Breast epithelium (tissue), 4 donors: ENCODE measurements at regions not wholly inside any gene's neighbourhood (a gene's known extent, or its start where the extent isn't known, plus 50 kb on each side); places are given as distances from the start of the nearest gene placed in this dataset.
"Not testable (repeated sequence)": the region's sequence is repeated elsewhere in the genome, so short reads cannot be mapped to it uniquely, and the experiment has no call there.

Source experiments
- DNase-seq, 2 donors: peaks; one replicate each; pipeline ENCODE4 v3.0.0-alpha.2; 2019; ENCODE audit warnings: low spot score in 2 of 2
- H3K27ac ChIP-seq, 2 donors: fragments of 200-600 bp; sonication (generic) in 1 of 2; one replicate each; pipeline ENCODE4 v1.5.1; 2016 to 2019; ENCODE audit warnings: mild to moderate bottlenecking in 1 of 2
- H3K27me3 ChIP-seq, 2 donors: fragments of 200-600 bp; sonication (generic) in 1 of 2; one replicate each; pipeline versions ENCODE4 v1.5.1 to v1.6.0; 2017 to 2019; ENCODE audit warnings: control low read depth in 1 of 2, mild to moderate bottlenecking in 1 of 2
- H3K36me3 ChIP-seq: fragments of 200-600 bp; one replicate; pipeline ENCODE4 v1.5.1; 2019
- H3K4me1 ChIP-seq, 2 donors: fragments of 200-600 bp; sonication (generic); one replicate each; pipeline ENCODE4 v1.5.1; 2016 to 2019; ENCODE audit warnings: control low read depth in 1 of 2
- H3K4me3 ChIP-seq, 3 donors: fragments of 200-600 bp; sonication (generic); 1 replicate in 2 of 3; 2 replicates in 1 of 3; pipeline ENCODE4 v1.5.1; 2016 to 2019; ENCODE audit warnings: mild to moderate bottlenecking in 3 of 3, moderate library complexity in 2 of 3
- H3K9me3 ChIP-seq, 2 donors: fragments of 200-600 bp; sonication (generic) in 1 of 2; one replicate each; pipeline ENCODE4 v1.5.1; 2016 to 2019; ENCODE audit warnings: control low read depth in 1 of 2
- CTCF ChIP-seq, 3 donors: fragments of 450-650 bp; IDR thresholded peaks; one replicate each; pipeline ENCODE4 v1.5.1; 2016 to 2017; ENCODE audit warnings: antibody characterized with exemption in 3 of 3, mild to moderate bottlenecking in 3 of 3, moderate library complexity in 3 of 3
- POLR2A ChIP-seq: fragments of 450-650 bp; IDR thresholded peaks from one replicate; pipeline ENCODE4 v1.6.1; 2016; ENCODE audit warnings: antibody characterized with exemption, mild to moderate bottlenecking, moderate library complexity
- POLR2AphosphoS5 ChIP-seq, 3 donors: sonication (generic); formaldehyde crosslinking; IDR thresholded peaks; one replicate each; pipeline ENCODE4 v1.6.1; 2017; ENCODE audit warnings: antibody characterized with exemption in 3 of 3
- intact Hi-C: fragments of 100-400 bp; cut with DNase I; formaldehyde crosslinking; loops from one replicate; pipeline ENCODE4 v1.15.1; 2023; ENCODE audit warnings: low total_unique reads

- Histone ChIP-seq H3K9me3 (peaks cover 0 to 15% of the 10 kb centered on the region in 2 donors), H3K27me3 (no peaks in the 10 kb centered on the region), H3K36me3 (no peaks in the 10 kb centered on the region), H3K4me3 (no peak overlapping the region), H3K4me1 (no peaks in the 10 kb centered on the region), H3K27ac (no peak overlapping the region)
- TF ChIP-seq POLR2AphosphoS5 (IDR thresholded peaks at IDR 0.05) (no peak), POLR2A (no peak), CTCF (IDR thresholded peaks at IDR 0.05) (no peak)
- no peak for DNase-seq
- intact Hi-C loops: no loop called here
Measured at GRCh38 chr5:40441733-40442132, 238.0 kb upstream of the PTGER4 start.

DNA sequence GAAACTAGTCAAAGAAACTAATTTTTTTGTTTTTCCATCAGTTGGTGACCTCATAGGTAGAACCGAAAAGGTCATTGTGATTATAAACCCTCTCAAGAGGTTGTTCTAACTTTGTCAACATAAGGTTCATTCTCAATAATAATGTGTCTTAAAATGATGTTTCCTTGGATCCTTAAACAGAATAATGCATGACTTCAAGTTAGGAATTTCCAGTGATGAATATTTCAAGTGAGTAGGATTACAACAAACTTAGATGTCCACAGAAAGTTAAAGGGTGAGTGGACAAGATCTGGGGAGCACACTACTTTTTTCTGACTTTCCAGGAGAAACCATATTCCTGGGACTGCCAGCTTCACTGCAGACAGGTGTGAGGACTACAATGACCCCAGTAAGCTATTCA is 239.0 kb upstream of the PTGER4 start:
- no peak for DNase-seq
- Histone ChIP-seq H3K4me3 (no peak overlapping the region), H3K27ac (no peak overlapping the region), H3K36me3 (no peaks in the 10 kb centered on the region), H3K9me3 (peaks cover 0 to 15% of the 10 kb centered on the region in 2 donors), H3K4me1 (no peaks in the 10 kb centered on the region), H3K27me3 (no peaks in the 10 kb centered on the region)
- intact Hi-C loops: no loop called here
- TF ChIP-seq CTCF (IDR thresholded peaks at IDR 0.05) (no peak), POLR2A (no peak), POLR2AphosphoS5 (IDR thresholded peaks at IDR 0.05) (no peak)

- H3K9me3 ChIP-seq, H3K27ac ChIP-seq, DNase-seq, H3K4me1 ChIP-seq, H3K36me3 ChIP-seq, H3K4me3 ChIP-seq, H3K27me3 ChIP-seq, intact Hi-C loops: not testable (repeated sequence)
Measured at GRCh38 chr5:40439103-40439502, 240.6 kb upstream of the PTGER4 start.

GRCh38 chr5:40438646-40439045 is 241.1 kb upstream of the PTGER4 start:
- H3K27ac ChIP-seq, H3K9me3 ChIP-seq, H3K27me3 ChIP-seq, H3K36me3 ChIP-seq, H3K4me3 ChIP-seq, DNase-seq, H3K4me1 ChIP-seq, intact Hi-C loops: not testable (repeated sequence)

GRCh38 chr5:40437452-40437861 is 242.3 kb upstream of the PTGER4 start:
- Histone ChIP-seq H3K27me3 (no peaks in the 10 kb centered on the region), H3K36me3 (no peaks in the 10 kb centered on the region), H3K27ac (no peak overlapping the region), H3K4me3 (no peak overlapping the region), H3K4me1 (no peaks in the 10 kb centered on the region), H3K9me3 (no peaks in the 10 kb centered on the region)
- no peak for DNase-seq
- intact Hi-C loops: no loop called here
- TF ChIP-seq POLR2A (no peak), POLR2AphosphoS5 (IDR thresholded peaks at IDR 0.05) (no peak)

DNA sequence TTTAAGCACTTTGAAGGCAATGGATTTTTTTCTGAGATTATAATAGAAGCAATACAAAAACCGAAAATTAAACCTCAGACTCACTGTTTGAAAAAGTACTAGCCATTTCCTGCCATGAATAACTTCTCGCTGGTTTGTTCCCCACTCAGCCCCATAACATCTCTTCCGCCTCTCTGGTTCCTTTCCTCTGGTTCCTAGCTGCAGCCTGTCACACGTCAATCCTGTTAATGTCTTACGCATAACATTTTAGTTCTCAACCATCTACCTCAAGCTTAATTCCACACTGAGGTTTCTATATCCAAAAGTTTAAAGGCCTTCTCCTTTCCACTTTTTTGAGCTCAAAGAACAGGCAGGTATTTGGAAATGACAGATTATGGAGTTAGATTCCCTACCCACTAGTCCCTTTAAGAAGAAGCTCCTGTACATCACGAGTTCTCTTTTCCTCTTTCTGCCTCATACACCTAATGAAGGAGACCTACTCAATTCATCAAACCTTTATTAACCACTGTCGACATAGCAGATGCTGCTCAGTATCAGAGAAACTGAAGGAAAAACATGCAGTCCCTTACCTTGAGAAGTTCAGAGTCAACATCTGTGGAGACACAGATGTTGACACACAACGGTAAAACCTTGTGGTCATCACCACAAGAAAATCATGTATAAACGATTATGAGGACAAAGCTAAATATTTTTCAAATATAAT is 243.0 kb upstream of the PTGER4 start:
- Histone ChIP-seq H3K4me3 (no peak overlapping the region), H3K27ac (no peak overlapping the region), H3K27me3 (no peaks in the 10 kb centered on the region), H3K36me3 (no peaks in the 10 kb centered on the region), H3K4me1 (no peaks in the 10 kb centered on the region), H3K9me3 (no peaks in the 10 kb centered on the region)
- no peak for DNase-seq
- TF ChIP-seq CTCF (IDR thresholded peaks at IDR 0.05) (no peak), POLR2A (no peak), POLR2AphosphoS5 (IDR thresholded peaks at IDR 0.05) (no peak)
- intact Hi-C loops: no loop called here

DNA sequence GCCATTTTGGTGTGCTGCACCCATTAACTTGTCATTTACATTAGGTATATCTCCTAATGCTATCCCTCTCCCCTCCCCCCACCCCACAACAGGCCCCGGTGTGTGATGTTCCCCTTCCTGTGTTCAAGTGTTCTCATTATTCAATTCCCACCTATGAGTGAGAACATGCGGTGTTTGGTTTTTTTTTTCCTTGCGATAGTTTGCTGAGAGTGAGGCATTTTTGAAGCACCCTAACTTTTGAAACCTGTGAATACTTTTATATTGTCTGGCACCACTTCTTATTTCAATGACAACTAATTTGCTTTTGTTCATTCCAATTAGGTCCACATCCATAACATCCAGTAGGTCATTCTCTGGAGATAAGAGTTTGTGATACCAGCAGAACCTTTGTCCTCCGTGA is 244.0 kb upstream of the PTGER4 start:
- DNase-seq, H3K27ac ChIP-seq, intact Hi-C loops, H3K36me3 ChIP-seq, H3K4me3 ChIP-seq, H3K9me3 ChIP-seq, H3K27me3 ChIP-seq, H3K4me1 ChIP-seq: not testable (repeated sequence)
